NB4 (cell line): ENCODE measurements at regions not wholly inside any gene's neighbourhood (a gene's known extent, or its start where the extent isn't known, plus 50 kb on each side); places are given as distances from the start of the nearest gene placed in this dataset.

Experiments used
- POLR2A ChIP-seq: IDR thresholded peaks from 2 replicates; pipeline ENCODE4 v1.6.1; 2011; ENCODE audit warnings: mild to moderate bottlenecking; ENCODE audit not compliant: insufficient read length; ENCODE audit errors: extremely low read depth
- TF ChIP-seq, protein P1 (sequence below): IDR thresholded peaks from one replicate; pipeline ENCODE4 v1.5.1; 2012; ENCODE audit warnings: low read depth, low read length

DNA sequence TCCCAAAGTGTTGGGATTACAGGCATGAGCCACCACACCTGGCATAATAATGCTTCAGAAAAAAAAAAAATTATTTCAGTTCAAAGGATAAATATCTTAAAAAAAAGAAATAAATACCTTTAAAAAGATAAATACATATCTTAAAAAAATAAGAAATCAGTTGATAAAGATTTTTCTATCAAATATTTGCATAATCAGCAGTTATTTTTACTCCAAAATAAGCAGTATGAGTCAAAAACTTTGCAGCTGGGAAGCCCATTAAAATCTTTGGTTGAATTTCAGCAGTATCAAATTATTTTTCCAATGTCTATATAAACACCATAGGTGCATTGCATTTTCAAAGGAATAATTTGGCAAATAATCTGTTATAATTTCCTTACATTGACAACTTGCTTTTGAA lies 202.5 kb downstream of the KBTBD8 start:
- TF ChIP-seq, protein P1, sequence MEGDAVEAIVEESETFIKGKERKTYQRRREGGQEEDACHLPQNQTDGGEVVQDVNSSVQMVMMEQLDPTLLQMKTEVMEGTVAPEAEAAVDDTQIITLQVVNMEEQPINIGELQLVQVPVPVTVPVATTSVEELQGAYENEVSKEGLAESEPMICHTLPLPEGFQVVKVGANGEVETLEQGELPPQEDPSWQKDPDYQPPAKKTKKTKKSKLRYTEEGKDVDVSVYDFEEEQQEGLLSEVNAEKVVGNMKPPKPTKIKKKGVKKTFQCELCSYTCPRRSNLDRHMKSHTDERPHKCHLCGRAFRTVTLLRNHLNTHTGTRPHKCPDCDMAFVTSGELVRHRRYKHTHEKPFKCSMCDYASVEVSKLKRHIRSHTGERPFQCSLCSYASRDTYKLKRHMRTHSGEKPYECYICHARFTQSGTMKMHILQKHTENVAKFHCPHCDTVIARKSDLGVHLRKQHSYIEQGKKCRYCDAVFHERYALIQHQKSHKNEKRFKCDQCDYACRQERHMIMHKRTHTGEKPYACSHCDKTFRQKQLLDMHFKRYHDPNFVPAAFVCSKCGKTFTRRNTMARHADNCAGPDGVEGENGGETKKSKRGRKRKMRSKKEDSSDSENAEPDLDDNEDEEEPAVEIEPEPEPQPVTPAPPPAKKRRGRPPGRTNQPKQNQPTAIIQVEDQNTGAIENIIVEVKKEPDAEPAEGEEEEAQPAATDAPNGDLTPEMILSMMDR = no peak
- no peak for TF ChIP-seq POLR2A
